ENCODE measurements at regions not wholly inside any gene's neighbourhood (a gene's known extent, or its start where the extent isn't known, plus 50 kb on each side); places are given as distances from the start of the nearest gene placed in this dataset.

- no peak for TF ChIP-seq CTCF (IDR thresholded peaks at IDR 0.05; ENCODE audit: borderline replicate concordance, extremely low read depth, low read length, poor library complexity, severe bottlenecking)
- TF ChIP-seq EZH2 (IDR thresholded peaks at IDR 0.05; ENCODE audit: borderline replicate concordance, low read depth, low read length, severe bottlenecking): no peak
Observed at GRCh38 chr20:52724541-52724940, 247.6 kb upstream of the TSHZ2 start.
